Activated naive CD4-positive, alpha-beta T cell treated with anti-CD3 and anti-CD28 coated beads, Interleukin-2, amount 10 ng/mL, durations not matched to agents 7 days and 5 days (primary cell): ENCODE measurements at regions not wholly inside any gene's neighbourhood (a gene's known extent, or its start where the extent isn't known, plus 50 kb on each side); places are given as distances from the start of the nearest gene placed in this dataset.
"Not testable (repeated sequence)": the region's sequence is repeated elsewhere in the genome, so short reads cannot be mapped to it uniquely, and the experiment has no call there.

Experiments
- CTCF ChIA-PET: fragments of 350-600 bp; sonication (Branson Sonifier 250); formaldehyde crosslinking; loops from one replicate; lab custom pipeline; 2021; ENCODE audit warnings: antibody characterized with exemption; lab: Charles Lee
- DNase-seq: peaks from one replicate; pipeline ENCODE4 v3.0.0-alpha.2; 2020
- H3K27ac Mint-ChIP-seq: one replicate; pipeline ENCODE4 v1.8.0; 2021; ENCODE audit warnings: mild to moderate bottlenecking, moderate library complexity, mixed read lengths
- H3K27me3 Mint-ChIP-seq: one replicate; pipeline ENCODE4 v1.8.0; 2021; ENCODE audit warnings: mild to moderate bottlenecking, mixed read lengths
- H3K36me3 Mint-ChIP-seq: one replicate; pipeline ENCODE4 v1.8.0; 2021; ENCODE audit warnings: mixed read lengths
- H3K4me1 Mint-ChIP-seq: one replicate; pipeline ENCODE4 v1.8.0; 2021; ENCODE audit warnings: mixed read lengths
- H3K4me3 Mint-ChIP-seq: one replicate; pipeline ENCODE4 v1.8.0; 2021; ENCODE audit warnings: mild to moderate bottlenecking, moderate library complexity, mixed read lengths
- H3K9me3 Mint-ChIP-seq: one replicate; pipeline ENCODE4 v1.8.0; 2021; ENCODE audit warnings: mixed read lengths

- CTCF ChIA-PET, result no interaction called here
- DNase-seq, result no peak
- Mint-ChIP-seq H3K4me3 (no peak overlapping the region), H3K27ac (no peak overlapping the region), H3K4me1 (no peaks in the 10 kb centered on the region), H3K9me3 (peaks cover 28% of the 10 kb centered on the region), H3K27me3 (no peaks in the 10 kb centered on the region), H3K36me3 (no peaks in the 10 kb centered on the region)
These were observed 790.9 kb upstream of the NCAM2 start for GRCh38 chr21:20207335-20207734.

DNA sequence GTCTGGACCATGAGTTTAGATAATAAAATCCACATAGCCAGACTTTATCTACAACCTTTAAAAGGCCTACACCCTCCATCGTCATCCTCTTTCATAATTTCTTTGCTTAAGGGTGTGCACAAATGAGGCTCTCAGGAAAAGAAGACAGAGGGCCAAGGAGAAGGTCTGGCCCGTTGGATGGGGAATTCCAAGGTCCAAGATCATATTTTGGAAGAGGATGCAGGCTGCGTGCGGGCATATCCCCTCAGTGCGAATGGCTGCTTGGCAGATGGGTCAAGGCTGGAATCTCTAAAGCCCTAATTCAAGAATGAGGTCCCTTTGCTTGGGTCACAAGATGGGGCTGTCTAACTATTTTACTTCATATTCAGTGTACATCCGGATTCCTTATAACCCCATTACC lies 782.2 kb upstream of the NCAM2 start:
- Mint-ChIP-seq H3K36me3 (no peaks in the 10 kb centered on the region), H3K27me3 (no peaks in the 10 kb centered on the region), H3K4me1 (no peaks in the 10 kb centered on the region), H3K4me3 (no peak overlapping the region), H3K9me3 (peaks cover 20% of the 10 kb centered on the region), H3K27ac (no peak overlapping the region)
- DNase-seq, result no peak
- CTCF ChIA-PET, result no interaction called here

- CTCF ChIA-PET, result no interaction called here
- Mint-ChIP-seq H3K4me3 (no peak overlapping the region), H3K36me3 (no peaks in the 10 kb centered on the region), H3K27me3 (no peaks in the 10 kb centered on the region), H3K9me3 (peaks cover 18% of the 10 kb centered on the region), H3K27ac (no peak overlapping the region), H3K4me1 (no peaks in the 10 kb centered on the region)
- DNase-seq, result no peak
These were observed 777.6 kb upstream of the NCAM2 start for GRCh38 chr21:20220586-20220985.

DNA sequence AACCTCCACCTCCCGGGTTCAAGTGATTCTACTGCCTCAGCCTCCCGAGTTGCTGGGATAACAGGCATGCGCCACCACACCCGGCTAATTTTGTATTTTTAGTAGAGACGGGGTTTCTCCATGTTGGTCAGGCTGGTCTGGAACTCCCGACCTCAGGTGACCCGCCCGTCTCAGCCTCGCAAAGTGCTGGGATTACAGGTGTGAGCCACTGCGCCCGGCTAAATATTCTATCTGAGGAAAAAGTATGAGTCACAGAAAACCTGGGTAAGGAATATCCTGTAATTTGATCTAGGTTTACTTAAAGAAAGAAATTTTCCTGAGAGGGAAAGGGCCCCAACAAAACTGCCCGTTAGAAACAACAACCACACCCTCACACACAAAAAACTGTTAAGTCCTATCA lies 776.2 kb upstream of the NCAM2 start:
- DNase-seq, H3K4me3 Mint-ChIP-seq, H3K4me1 Mint-ChIP-seq, CTCF ChIA-PET, H3K27ac Mint-ChIP-seq, H3K27me3 Mint-ChIP-seq, H3K36me3 Mint-ChIP-seq: not testable (repeated sequence)
- H3K9me3 Mint-ChIP-seq, result peaks cover 18% of the 10 kb centered on the region

DNA sequence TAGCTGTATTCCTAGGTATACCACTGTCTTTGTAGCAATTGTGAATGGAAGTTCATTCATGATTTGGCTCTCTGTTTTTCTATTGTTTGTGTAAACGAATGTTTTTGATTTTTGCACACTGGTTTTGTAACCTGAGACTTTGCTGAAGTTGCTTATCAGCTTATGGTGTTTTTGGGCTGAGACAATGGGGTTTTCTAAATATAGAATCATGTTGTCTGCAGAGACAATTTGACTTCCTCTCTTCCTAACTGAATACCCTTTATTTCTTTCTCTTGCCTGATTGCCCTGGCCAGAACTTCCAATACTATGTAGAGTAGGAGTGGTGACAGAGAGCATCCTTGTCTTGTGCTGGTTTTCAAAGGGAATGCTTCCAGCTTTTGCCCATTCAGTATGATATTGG lies 761.6 kb upstream of the NCAM2 start:
- H3K27ac Mint-ChIP-seq, CTCF ChIA-PET, H3K4me1 Mint-ChIP-seq, H3K4me3 Mint-ChIP-seq, H3K27me3 Mint-ChIP-seq, DNase-seq, H3K36me3 Mint-ChIP-seq: not testable (repeated sequence)
- H3K9me3 Mint-ChIP-seq, result peaks cover 35% of the 10 kb centered on the region

- CTCF ChIA-PET, result no interaction called here
- H3K27me3 Mint-ChIP-seq, result no peaks in the 10 kb centered on the region
- no peak overlapping the region for H3K4me3 Mint-ChIP-seq
- H3K27ac Mint-ChIP-seq, result no peak overlapping the region
- H3K4me1 Mint-ChIP-seq, result no peaks in the 10 kb centered on the region
- no peaks in the 10 kb centered on the region for H3K36me3 Mint-ChIP-seq
- peaks cover 5% of the 10 kb centered on the region for H3K9me3 Mint-ChIP-seq
- DNase-seq, result no peak
These were observed 748.8 kb upstream of the NCAM2 start for GRCh38 chr21:20249401-20249800.

DNA sequence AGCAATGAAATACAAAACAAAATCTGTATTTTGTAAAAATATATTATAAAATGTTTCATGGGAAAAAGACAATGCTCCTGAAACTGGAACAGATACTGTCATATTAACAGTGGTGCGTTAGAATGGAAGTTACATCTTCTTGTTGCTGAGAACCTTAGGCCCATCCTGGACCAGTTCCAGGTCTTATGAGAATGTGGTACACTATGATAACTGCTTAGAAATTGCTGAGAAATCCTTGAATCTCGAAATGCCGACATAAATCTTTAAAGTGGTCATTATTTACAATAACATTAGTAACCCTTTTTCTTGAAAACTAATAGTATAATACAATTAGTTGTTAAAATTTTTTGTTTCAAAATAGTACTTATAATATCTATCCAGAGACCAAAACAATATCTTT lies 747.9 kb upstream of the NCAM2 start:
- H3K36me3 Mint-ChIP-seq, result no peaks in the 10 kb centered on the region
- H3K4me1 Mint-ChIP-seq, result no peaks in the 10 kb centered on the region
- no peaks in the 10 kb centered on the region for H3K27me3 Mint-ChIP-seq
- DNase-seq, result no peak
- H3K4me3 Mint-ChIP-seq, result no peak overlapping the region
- CTCF ChIA-PET, result no interaction called here
- peaks cover 4% of the 10 kb centered on the region for H3K9me3 Mint-ChIP-seq
- no peak overlapping the region for H3K27ac Mint-ChIP-seq

- no peak overlapping the region for H3K4me3 Mint-ChIP-seq
- H3K27me3 Mint-ChIP-seq, result no peaks in the 10 kb centered on the region
- H3K27ac Mint-ChIP-seq, result no peak overlapping the region
- DNase-seq, result no peak
- H3K9me3 Mint-ChIP-seq, result peaks cover 2% of the 10 kb centered on the region
- H3K4me1 Mint-ChIP-seq, result no peaks in the 10 kb centered on the region
- H3K36me3 Mint-ChIP-seq, result no peaks in the 10 kb centered on the region
- CTCF ChIA-PET, result no interaction called here
These were observed 744.9 kb upstream of the NCAM2 start for GRCh38 chr21:20253261-20253660.

DNA sequence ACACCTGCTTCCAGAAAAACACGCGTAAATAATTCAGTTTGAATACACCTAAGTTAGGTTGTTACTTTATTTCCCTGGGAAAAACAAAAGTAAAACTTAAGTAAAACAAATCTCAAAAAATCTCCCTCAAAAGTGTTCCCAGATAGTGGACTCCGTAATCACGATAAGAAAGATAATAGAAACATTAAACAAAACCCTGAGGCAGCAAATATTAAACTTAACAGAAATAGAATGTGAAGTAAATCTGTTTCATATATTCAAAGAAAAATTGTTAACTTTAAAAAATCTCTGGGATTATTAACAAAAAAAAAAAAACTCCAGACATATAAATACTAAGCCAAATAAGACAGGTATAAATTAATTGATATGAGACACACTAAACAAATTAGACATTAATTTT lies 743.2 kb upstream of the NCAM2 start:
- no peak for DNase-seq
- Mint-ChIP-seq H3K4me3 (no peak overlapping the region), H3K27me3 (no peaks in the 10 kb centered on the region), H3K27ac (no peak overlapping the region), H3K36me3 (no peaks in the 10 kb centered on the region), H3K4me1 (no peaks in the 10 kb centered on the region), H3K9me3 (peaks cover 4% of the 10 kb centered on the region)
- CTCF ChIA-PET, result no interaction called here

DNA sequence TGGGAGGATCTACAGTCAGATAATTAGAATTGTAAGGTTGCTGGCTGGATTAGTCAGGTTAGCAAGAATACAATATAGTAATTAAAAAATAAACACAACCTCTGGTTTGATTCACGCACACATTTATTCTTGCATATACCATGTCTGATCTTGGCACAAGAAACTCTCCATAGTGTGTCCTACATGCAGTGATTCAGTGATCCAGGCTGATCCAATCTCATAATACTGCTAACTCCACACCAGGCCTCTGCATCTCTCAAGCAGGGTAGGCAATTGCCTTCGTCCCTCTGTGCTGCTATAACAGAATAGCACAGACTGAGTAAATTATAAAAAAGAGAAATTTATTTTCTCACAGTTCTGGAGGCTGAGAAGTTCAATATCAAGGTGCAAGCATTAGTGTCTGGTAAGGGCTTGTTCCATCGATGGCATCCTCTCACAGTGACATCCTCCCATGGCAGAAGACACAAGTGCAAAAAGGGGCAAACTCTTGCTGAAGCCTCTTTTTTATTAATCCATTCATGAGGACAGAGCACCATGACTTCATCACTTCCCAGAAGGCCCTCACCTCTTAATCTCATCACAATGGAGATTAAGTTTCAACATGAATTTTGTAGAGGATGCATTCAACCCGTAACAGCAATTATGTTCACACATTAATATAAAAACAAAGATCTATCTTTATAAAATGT lies 741.0 kb upstream of the NCAM2 start:
- Mint-ChIP-seq H3K27ac (no peak overlapping the region), H3K27me3 (no peaks in the 10 kb centered on the region), H3K36me3 (no peaks in the 10 kb centered on the region), H3K4me3 (no peak overlapping the region), H3K4me1 (no peaks in the 10 kb centered on the region), H3K9me3 (peaks cover 9% of the 10 kb centered on the region)
- DNase-seq, result no peak
- CTCF ChIA-PET, result no interaction called here

DNA sequence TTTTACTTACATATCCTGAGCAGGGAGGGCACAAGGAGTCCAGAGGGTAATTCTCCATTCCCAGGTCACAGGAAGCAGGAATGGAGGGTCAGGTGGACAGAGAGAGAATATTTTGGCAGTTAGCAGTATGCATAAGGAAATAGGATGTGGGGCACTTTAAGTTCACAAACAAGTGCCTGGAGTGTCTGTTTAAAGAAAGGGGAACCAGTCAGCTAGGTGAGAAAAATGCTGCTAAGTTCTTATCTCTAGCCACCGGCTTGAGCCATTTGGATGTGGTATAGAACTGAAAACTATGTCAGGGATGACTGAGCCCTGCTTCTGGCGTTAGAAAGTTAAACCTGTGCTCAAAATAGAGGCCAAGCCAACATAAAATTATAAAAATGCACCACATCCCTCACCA lies 739.7 kb upstream of the NCAM2 start:
- CTCF ChIA-PET, result no interaction called here
- peaks cover 9% of the 10 kb centered on the region for H3K9me3 Mint-ChIP-seq
- H3K4me3 Mint-ChIP-seq, result no peak overlapping the region
- no peaks in the 10 kb centered on the region for H3K36me3 Mint-ChIP-seq
- H3K4me1 Mint-ChIP-seq, result no peaks in the 10 kb centered on the region
- no peak for DNase-seq
- H3K27me3 Mint-ChIP-seq, result no peaks in the 10 kb centered on the region
- H3K27ac Mint-ChIP-seq, result no peak overlapping the region

DNA sequence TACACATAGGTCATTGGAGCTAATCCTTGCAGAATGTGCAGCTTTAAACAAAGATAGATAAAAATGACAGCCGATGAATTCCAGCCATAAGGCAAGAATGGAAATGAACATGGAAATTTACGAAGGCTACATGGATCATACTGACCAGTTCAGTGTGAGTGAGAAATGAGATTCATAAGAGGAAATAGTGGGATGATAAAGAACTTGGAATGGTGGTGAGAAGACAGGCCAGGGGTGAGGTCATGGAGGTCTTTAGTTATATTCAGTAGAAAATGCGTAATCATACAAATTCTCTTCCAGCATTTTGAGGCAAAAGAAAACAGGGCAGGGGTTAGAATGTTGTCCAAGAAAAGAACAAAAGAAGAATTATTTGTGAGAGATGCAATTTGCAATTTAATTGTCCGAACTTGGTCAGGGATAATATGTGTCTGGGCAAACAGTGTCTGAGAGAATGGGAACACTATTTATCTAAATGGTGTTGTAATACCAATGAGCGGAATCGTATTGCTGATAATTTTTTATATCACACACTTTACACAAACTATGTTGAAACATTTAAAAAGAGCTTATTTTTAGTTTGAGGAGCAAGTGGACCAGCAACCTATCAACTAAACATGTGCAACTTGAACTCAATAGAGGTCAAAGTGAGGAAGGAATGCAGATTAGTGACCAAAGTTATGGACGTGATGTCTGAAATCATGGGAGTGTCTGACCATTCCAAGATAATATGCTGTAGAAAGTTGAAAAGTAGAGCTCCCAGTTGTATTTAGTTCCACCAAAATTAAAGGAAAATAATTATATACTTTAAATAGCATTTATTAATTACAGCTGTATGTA lies 739.0 kb upstream of the NCAM2 start:
- CTCF ChIA-PET, result no interaction called here

GRCh38 chr21:20260124-20260523 lies 738.1 kb upstream of the NCAM2 start:
- CTCF ChIA-PET, result no interaction called here
- no peak overlapping the region for H3K27ac Mint-ChIP-seq
- H3K27me3 Mint-ChIP-seq, result no peaks in the 10 kb centered on the region
- no peaks in the 10 kb centered on the region for H3K36me3 Mint-ChIP-seq
- no peak overlapping the region for H3K4me3 Mint-ChIP-seq
- no peak for DNase-seq
- H3K9me3 Mint-ChIP-seq, result peaks cover 12% of the 10 kb centered on the region
- no peaks in the 10 kb centered on the region for H3K4me1 Mint-ChIP-seq

More for the DNA sequence above, 739.0 kb upstream of the NCAM2 start:
- DNase-seq, result no peak
- Mint-ChIP-seq H3K4me3 (no peak overlapping the region), H3K4me1 (no peaks in the 10 kb centered on the region), H3K9me3 (peaks cover 9% of the 10 kb centered on the region), H3K27me3 (no peaks in the 10 kb centered on the region), H3K36me3 (no peaks in the 10 kb centered on the region), H3K27ac (no peak overlapping the region)

GRCh38 chr21:20261364-20261763 lies 736.8 kb upstream of the NCAM2 start:
- CTCF ChIA-PET, result no interaction called here
- Mint-ChIP-seq H3K4me1 (no peaks in the 10 kb centered on the region), H3K9me3 (peaks cover 12% of the 10 kb centered on the region), H3K27me3 (no peaks in the 10 kb centered on the region), H3K36me3 (no peaks in the 10 kb centered on the region), H3K4me3 (no peak overlapping the region), H3K27ac (no peak overlapping the region)
- DNase-seq, result no peak
